ENCODE measurements at regions not wholly inside any gene's neighbourhood (a gene's known extent, or its start where the extent isn't known, plus 50 kb on each side); places are given as distances from the start of the nearest gene placed in this dataset.

GRCh38 chr20:22744341-22745193 lies 160.2 kb upstream of the FOXA2 start:
- no peak for DNase-seq

DNA sequence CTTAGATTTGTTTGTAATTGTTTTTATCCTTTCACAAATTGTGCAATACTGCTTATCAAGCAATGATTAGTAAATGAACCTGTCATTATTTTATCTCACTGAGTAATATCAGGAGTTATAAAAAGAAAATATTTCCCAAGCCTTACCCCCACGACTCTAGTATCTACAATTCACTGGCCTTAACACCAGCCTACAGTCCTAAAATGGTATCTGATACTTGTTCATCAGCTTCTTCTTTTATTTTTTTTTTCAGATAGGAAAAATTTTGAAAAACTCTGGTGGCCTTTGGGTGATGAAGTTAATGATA lies 160.8 kb upstream of the FOXA2 start:
- no peak for DNase-seq

- DNase-seq = no peak
Observed at GRCh38 chr20:22746957-22747356, 162.6 kb upstream of the FOXA2 start.

DNA sequence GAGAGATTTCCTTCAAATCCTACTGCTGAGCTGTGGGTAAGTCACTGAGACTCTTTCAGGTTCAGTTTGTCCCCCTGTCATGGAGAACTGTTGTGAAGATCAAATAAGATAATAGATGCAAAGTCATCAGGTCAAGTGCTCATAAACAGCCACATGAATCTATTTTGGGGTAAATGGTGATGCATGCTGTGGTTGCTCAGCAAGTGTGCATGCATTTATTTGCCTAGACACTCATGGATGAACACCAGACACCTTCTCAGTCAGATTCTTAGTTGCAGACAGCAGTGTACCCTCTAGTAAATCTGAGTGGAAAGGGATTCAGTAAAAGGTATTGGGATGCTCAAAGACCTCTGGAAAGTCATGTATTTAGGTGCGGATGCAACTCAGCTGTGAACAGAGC lies 168.0 kb upstream of the FOXA2 start:
- DNase-seq = no peak

- no peak for DNase-seq
Observed at GRCh38 chr20:22757424-22758183, 173.2 kb upstream of the FOXA2 start.

DNA sequence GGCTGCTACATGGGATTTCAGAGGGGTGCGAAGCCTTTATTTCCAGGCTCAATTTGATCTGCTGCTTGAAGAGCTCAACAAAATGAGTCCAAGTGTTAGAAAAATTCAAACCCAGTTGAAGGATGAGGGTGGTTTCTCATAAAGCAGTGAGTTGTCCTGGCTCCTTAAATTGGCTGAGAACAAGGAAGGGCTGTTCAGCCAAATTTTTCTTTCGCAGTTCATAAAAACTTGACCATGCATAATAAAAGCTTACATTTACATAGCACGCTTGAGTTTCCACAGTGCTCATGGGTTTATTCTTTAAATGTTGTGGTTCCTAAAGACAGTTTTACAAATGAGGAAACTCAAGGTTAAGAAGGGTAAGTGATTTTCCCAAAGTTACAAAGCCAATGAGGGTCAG lies 174.4 kb upstream of the FOXA2 start:
- DNase-seq = no peak

- no peak for DNase-seq
Observed at GRCh38 chr20:22762576-22763256, 178.3 kb upstream of the FOXA2 start.

DNA sequence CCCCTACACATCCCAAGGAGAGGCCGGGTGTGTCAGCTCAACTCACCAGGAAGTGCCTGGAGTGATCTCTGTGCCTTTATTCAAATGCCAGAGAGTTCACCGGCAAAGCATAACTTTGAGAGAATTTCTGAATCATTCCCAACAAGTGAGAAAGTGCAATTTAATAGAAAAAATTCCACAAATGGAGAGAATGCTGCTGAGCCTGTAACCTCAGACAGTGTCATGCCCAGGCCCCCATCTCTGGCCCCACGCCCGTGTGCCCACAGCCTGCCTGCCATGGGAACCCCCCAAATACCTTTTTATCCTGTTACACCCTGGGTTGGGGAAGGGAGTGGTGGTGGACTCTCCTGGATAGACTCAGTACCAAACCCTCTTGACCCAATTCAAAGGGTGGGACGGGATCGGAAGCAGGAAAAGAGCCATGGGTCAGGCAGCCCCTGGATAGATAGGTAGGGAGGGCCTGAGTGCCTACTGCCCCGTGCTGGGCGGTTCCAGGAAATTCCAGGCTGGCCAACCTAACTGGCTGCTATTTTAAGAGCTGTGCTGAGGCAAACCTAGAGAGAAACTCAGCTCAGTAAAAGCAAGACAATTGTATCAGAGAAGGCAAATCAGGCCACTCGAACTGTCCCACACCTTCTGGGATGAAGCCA lies 179.0 kb upstream of the FOXA2 start:
- no peak for DNase-seq

DNA sequence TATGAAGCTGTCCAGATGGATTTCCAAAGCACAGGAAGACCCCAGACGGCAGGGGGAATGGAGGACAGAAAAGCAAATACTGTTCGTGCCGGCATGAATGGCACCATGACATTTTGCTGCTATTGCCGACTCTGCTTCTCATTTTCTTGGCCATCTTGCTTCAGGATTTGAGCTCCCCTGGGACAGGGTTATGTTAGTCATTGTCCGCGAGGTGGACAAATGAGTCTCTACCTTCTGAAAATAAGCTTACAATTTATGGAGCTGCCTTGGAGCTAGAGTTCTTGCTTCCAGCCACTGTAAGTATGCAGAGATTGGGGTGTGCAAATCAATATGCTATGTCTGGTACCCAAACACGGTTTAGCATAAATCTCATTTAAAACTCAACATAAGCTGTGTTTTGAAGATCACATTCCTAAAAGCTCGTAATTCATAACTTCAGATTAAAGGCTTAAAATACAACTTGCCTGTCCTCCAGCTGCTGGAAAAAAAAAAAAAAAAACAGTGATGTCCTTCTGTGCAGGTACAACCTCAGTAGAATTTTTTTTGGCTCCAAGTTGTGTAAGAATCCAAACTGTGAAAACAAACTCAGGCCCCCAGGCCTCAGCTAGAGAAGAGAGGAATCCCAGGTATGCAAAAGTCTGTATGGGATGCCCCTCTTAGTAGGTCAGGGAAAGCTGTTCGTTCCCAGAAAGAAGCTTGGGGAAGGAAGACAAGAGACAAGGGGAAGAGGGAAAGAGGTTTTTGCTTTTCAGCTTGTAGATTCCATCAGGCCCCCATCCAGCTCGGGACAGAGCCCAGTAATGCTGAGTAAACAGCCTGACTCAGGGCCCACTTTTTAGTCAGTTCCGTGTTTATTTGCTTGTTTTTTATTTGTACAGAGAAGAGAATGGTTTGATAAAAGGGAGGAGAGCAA lies 184.2 kb upstream of the FOXA2 start:
- no peak for DNase-seq

DNA sequence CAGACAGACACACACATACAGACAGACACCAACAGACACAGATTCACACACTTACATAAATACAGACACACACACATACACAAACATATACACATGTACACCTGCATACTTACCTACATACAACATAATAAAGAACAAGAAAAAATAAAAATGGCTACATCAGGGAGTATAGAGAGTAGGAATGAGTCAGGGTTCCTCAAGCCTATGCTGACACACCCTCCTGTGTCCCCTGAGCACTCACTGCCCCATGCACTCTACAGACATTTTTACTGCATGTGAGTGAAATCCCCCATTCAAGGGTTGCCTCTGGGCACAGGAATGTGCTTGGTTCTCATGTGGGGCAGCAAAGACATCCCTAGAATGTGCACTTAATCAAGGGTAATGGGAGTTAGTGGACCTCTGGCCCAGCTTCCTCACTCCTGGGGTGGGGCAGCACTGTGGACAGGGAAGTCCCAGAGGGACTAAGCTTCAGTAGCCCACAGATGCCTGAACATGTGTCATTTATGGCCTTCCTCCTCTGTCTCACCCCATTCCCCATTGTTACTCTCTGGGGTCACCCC lies 185.9 kb upstream of the FOXA2 start:
- DNase-seq = no peak

DNA sequence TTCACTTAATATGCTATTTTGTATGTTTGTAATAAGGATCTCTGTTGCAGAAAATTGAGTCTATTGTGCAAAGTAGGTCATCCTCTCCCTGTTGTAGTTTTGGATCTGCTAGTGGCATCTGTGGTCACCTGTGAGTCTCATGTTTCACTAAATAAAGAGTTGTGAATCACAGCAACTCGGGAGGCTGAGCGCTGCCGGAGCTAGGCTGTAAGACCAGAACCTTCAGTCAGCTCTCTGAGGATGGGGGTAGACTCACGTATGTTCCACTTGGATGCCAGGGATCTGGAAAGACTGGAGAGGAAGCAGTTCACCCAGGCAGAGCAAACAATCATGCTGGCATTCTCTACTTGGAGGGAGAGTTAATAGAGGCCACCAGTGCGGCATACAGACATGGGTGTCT lies 187.3 kb upstream of the FOXA2 start:
- no peak for DNase-seq

GRCh38 chr20:22773344-22773743 lies 189.0 kb upstream of the FOXA2 start:
- no peak for DNase-seq

DNA sequence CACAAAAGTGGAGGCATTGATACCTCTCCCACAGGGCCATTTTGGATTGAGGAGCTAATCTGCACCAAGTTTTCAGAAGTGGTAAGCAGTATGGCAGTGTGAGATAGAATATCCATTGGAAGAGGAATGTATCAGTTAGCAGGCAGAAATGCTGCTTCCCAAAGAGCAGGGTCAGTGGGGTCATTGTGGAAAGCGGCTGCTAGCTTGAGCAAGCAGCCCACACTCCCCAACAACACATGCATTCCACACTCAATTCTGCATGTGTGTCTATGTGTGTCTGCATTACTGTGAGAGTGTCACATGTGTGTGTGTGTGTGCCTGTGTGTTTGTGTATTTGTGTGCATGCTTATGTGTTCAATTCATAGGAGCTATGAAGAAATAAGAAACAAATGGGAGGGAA lies 190.9 kb upstream of the FOXA2 start:
- DNase-seq = no peak

DNA sequence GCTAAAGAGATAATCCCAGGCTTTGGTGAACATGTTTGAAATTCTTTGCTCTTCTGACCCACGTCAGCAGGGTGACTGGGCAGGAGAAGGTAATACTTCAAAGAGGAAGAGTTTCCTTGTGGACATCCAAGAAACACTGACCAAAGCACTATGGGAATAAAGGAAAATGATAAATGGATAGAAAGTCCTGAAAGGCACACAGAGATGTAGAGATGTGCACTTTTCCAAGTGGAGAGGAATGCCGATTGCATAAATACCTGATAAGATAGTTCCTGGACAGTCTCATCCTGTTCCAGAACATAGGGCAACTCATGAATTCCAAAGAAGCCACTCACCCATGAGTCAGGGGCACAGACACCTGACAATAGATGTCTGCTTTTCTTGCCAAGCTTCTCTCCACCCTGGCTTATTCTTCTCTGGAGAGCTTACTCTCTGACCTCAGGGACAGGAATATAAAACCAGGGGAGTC lies 191.3 kb upstream of the FOXA2 start:
- DNase-seq = no peak

DNA sequence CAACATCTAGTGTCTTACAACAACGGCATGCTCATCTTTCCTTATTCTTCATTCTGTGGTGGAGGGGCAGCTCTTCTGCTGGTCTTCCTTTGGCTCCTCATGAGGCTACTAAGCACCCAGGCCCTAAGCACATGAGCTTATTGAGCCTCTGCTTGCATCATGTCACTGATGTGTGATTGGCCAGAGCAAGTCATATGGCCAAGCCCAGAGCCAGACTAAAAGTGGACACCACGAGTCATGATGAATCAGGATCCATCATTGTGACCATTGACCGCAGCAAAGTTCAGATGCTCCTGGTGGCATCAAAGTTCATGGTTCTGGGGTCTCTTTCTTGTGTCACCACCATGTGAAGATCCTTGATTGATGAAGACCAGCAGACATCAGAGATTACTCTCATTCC lies 192.0 kb upstream of the FOXA2 start:
- DNase-seq = no peak

GRCh38 chr20:22779878-22780277 lies 195.5 kb upstream of the FOXA2 start:
- DNase-seq = no peak

- DNase-seq = no peak
Observed at GRCh38 chr20:22781869-22782268, 197.5 kb upstream of the FOXA2 start.

DNA sequence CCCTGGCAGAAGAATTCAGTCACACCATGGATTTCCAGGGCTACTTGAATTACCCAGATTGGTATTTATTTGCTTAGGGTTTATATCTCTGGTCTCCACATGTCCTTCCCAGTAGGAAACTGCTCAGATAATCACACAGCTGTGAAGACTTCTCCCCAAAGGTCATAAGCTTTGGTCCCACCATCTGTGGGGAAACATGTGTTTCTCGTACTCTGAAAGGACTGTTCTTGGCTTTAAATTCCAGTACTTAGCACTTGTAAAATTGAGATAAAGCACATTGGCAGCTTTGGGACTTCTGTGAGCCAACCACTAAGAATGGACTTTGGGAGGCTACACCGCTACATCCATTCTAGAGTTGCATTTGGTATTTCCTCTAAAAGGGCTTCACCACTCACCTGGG lies 205.3 kb upstream of the FOXA2 start:
- no peak for DNase-seq

DNA sequence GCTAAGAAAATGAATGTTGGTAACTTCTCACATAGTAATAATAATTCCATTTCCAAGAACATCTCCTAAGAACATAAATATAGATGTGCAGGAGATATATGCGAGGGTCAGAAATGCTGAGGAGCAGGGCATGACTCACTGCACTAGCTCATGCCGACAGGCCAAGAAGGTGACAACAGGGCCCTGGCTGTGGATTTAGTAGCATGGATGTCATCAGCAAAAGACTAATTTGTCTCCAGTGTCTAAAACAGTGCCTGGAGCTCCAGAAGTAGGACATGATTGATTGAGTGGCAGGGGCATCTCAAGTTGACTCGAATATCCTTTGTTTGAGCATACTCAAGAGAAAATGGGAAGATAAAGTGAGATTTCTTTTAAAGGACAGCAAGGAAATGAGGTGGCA lies 207.0 kb upstream of the FOXA2 start:
- no peak for DNase-seq

GRCh38 chr20:22791877-22792525 lies 207.6 kb upstream of the FOXA2 start:
- DNase-seq = no peak

DNA sequence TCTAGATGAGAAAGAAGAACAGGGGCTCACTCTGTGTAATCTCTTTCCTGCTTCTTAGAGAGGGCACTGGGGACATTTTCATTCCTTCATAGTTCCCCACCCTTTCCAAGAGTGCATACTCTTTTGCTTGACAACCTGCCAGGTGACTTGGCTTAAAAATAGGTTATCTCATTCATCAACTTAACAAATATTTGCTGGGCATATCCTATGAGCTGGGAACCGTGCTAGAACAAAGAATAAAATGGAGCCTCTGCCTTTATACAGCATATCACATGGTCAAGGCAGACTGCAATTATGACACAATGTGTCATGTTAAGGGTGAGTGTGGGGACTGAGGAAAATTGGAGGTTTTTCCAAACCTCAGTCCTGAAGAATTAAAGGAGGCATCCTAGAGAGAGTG lies 209.8 kb upstream of the FOXA2 start:
- no peak for DNase-seq

All from CD4-positive, alpha-beta T cell treated with Interleukin-4 for 4 hours (primary cell).